HEK293 (cell line): ENCODE measurements at regions not wholly inside any gene's neighbourhood (a gene's known extent, or its start where the extent isn't known, plus 50 kb on each side); places are given as distances from the start of the nearest gene placed in this dataset.

Experiments used
- KLF8 ChIP-seq: fragments of 450-650 bp; formaldehyde crosslinking; IDR thresholded peaks from 2 replicates; pipeline ENCODE4 v1.5.1; 2016; ENCODE audit warnings: missing biosample characterization, missing genetic modification characterization
- SP2 ChIP-seq: fragments of 450-650 bp; formaldehyde crosslinking; IDR thresholded peaks from 2 replicates; pipeline ENCODE4 v1.5.1; 2016; ENCODE audit warnings: missing biosample characterization, missing genetic modification characterization
- ZNF239 ChIP-seq: fragments of 450-650 bp; formaldehyde crosslinking; IDR thresholded peaks from 2 replicates; pipeline ENCODE4 v1.5.1; 2016; ENCODE audit warnings: missing biosample characterization, missing genetic modification characterization
- ZNF426 ChIP-seq: fragments of 450-650 bp; formaldehyde crosslinking; IDR thresholded peaks from 2 replicates; pipeline ENCODE4 v1.5.1; 2017; ENCODE audit warnings: missing biosample characterization, missing genetic modification characterization, mild to moderate bottlenecking, inconsistent platforms, moderate library complexity
- TF ChIP-seq, protein P1 (sequence below): fragments of 450-650 bp; formaldehyde crosslinking; IDR thresholded peaks from 2 replicates; pipeline ENCODE4 v1.5.1; 2016; ENCODE audit warnings: missing biosample characterization, missing genetic modification characterization
- TF ChIP-seq, protein P2 (sequence below): fragments of 450-650 bp; formaldehyde crosslinking; IDR thresholded peaks from 2 replicates; pipeline ENCODE4 v1.5.1; 2016; ENCODE audit warnings: missing biosample characterization, missing genetic modification characterization
- TF ChIP-seq, protein P3 (sequence below): fragments of 450-650 bp; formaldehyde crosslinking; IDR thresholded peaks from 2 replicates; pipeline ENCODE4 v1.5.1; 2016; ENCODE audit warnings: missing biosample characterization, missing genetic modification characterization
- TF ChIP-seq, protein P4 (sequence below): IDR thresholded peaks from 2 replicates; pipeline ENCODE4 v1.6.1; 2011; ENCODE audit warnings: mild to moderate bottlenecking, low read depth, low read length, borderline replicate concordance
- TF ChIP-seq, protein P5 (sequence below): fragments of 450-650 bp; formaldehyde crosslinking; IDR thresholded peaks from 2 replicates; pipeline ENCODE4 v1.5.1; 2017; ENCODE audit warnings: missing biosample characterization, missing genetic modification characterization

DNA sequence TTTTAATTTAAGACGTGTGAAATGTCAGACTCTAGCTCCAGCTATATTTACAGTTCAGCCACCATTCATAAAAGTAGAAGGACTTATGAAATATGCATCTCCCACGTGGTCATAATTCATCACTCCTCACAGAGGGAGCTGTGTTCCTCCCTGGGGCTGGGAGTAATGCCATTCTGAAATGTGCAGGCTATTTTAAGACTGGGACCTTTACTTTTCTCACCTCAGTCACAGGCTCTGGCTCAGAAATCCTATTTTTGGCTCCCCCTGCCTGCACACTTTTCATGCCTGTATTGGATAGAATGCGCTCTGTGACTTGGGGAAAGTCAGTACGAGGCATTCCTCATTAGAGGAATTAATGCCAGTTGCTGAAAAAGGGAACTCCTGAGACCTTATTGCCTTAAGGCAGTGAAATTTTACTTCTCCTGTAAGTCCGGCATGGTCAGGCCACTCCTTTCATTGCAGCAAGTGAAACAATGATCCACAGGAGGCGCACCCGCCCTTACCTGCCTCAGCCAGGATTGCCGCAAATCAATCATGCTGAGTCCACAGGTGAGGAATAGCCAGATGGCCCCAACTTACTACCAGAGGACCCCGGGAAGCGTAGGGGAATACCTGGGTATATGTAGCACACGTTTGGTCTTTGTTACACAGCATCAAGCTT, 1133.2 kb upstream of the TMEM132C start:
- TF ChIP-seq, protein P1, sequence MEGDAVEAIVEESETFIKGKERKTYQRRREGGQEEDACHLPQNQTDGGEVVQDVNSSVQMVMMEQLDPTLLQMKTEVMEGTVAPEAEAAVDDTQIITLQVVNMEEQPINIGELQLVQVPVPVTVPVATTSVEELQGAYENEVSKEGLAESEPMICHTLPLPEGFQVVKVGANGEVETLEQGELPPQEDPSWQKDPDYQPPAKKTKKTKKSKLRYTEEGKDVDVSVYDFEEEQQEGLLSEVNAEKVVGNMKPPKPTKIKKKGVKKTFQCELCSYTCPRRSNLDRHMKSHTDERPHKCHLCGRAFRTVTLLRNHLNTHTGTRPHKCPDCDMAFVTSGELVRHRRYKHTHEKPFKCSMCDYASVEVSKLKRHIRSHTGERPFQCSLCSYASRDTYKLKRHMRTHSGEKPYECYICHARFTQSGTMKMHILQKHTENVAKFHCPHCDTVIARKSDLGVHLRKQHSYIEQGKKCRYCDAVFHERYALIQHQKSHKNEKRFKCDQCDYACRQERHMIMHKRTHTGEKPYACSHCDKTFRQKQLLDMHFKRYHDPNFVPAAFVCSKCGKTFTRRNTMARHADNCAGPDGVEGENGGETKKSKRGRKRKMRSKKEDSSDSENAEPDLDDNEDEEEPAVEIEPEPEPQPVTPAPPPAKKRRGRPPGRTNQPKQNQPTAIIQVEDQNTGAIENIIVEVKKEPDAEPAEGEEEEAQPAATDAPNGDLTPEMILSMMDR (tag by site-specific recombination), result no peak
- TF ChIP-seq, protein P2, sequence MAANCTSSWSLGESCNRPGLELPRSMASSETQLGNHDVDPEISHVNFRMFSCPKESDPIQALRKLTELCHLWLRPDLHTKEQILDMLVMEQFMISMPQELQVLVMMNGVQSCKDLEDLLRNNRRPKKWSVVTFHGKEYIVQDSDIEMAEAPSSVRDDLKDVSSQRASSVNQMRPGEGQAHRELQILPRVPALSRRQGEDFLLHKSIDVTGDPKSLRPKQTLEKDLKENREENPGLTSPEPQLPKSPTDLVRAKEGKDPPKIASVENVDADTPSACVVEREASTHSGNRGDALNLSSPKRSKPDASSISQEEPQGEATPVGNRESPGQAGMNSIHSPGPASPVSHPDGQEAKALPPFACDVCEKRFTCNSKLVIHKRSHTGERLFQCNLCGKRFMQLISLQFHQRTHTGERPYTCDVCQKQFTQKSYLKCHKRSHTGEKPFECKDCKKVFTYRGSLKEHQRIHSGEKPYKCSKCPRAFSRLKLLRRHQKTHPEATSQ, result no peak
- TF ChIP-seq, protein P3, sequence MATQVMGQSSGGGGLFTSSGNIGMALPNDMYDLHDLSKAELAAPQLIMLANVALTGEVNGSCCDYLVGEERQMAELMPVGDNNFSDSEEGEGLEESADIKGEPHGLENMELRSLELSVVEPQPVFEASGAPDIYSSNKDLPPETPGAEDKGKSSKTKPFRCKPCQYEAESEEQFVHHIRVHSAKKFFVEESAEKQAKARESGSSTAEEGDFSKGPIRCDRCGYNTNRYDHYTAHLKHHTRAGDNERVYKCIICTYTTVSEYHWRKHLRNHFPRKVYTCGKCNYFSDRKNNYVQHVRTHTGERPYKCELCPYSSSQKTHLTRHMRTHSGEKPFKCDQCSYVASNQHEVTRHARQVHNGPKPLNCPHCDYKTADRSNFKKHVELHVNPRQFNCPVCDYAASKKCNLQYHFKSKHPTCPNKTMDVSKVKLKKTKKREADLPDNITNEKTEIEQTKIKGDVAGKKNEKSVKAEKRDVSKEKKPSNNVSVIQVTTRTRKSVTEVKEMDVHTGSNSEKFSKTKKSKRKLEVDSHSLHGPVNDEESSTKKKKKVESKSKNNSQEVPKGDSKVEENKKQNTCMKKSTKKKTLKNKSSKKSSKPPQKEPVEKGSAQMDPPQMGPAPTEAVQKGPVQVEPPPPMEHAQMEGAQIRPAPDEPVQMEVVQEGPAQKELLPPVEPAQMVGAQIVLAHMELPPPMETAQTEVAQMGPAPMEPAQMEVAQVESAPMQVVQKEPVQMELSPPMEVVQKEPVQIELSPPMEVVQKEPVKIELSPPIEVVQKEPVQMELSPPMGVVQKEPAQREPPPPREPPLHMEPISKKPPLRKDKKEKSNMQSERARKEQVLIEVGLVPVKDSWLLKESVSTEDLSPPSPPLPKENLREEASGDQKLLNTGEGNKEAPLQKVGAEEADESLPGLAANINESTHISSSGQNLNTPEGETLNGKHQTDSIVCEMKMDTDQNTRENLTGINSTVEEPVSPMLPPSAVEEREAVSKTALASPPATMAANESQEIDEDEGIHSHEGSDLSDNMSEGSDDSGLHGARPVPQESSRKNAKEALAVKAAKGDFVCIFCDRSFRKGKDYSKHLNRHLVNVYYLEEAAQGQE, result no peak
- no peak for TF ChIP-seq KLF8 (tag by site-specific recombination)
- no peak for TF ChIP-seq SP2 (tag by site-specific recombination)
- TF ChIP-seq, protein P4, sequence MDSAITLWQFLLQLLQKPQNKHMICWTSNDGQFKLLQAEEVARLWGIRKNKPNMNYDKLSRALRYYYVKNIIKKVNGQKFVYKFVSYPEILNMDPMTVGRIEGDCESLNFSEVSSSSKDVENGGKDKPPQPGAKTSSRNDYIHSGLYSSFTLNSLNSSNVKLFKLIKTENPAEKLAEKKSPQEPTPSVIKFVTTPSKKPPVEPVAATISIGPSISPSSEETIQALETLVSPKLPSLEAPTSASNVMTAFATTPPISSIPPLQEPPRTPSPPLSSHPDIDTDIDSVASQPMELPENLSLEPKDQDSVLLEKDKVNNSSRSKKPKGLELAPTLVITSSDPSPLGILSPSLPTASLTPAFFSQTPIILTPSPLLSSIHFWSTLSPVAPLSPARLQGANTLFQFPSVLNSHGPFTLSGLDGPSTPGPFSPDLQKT, result no peak
- TF ChIP-seq, protein P5, sequence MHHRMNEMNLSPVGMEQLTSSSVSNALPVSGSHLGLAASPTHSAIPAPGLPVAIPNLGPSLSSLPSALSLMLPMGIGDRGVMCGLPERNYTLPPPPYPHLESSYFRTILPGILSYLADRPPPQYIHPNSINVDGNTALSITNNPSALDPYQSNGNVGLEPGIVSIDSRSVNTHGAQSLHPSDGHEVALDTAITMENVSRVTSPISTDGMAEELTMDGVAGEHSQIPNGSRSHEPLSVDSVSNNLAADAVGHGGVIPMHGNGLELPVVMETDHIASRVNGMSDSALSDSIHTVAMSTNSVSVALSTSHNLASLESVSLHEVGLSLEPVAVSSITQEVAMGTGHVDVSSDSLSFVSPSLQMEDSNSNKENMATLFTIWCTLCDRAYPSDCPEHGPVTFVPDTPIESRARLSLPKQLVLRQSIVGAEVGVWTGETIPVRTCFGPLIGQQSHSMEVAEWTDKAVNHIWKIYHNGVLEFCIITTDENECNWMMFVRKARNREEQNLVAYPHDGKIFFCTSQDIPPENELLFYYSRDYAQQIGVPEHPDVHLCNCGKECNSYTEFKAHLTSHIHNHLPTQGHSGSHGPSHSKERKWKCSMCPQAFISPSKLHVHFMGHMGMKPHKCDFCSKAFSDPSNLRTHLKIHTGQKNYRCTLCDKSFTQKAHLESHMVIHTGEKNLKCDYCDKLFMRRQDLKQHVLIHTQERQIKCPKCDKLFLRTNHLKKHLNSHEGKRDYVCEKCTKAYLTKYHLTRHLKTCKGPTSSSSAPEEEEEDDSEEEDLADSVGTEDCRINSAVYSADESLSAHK (tag by site-specific recombination), result no peak
- no peak for TF ChIP-seq ZNF239 (tag by site-specific recombination)
- no peak for TF ChIP-seq ZNF426 (tag by site-specific recombination)
